Anterior cingulate cortex (tissue), 58 donors: ENCODE measurements at regions not wholly inside any gene's neighbourhood (a gene's known extent, or its start where the extent isn't known, plus 50 kb on each side); places are given as distances from the start of the nearest gene placed in this dataset.

Experiments used
- DNase-seq, 58 donors: peaks; one replicate each; lab custom pipeline; 2025; lab: John Stamatoyannopoulos, UW

- DNase-seq = no peak
These were observed 317.5 kb upstream of the MARCKS start for GRCh38 chr6:113539623-113540022.

- no peak for DNase-seq
These were observed 316.7 kb upstream of the MARCKS start for GRCh38 chr6:113540466-113540865.

- DNase-seq = no peak
These were observed 306.0 kb upstream of the MARCKS start for GRCh38 chr6:113551168-113551567.

GRCh38 chr6:113556775-113557174 lies 300.4 kb upstream of the MARCKS start:
- no peak for DNase-seq

GRCh38 chr6:113558431-113558830 lies 298.7 kb upstream of the MARCKS start:
- DNase-seq = no peak

GRCh38 chr6:113558966-113559365 lies 298.2 kb upstream of the MARCKS start:
- no peak for DNase-seq

GRCh38 chr6:113560376-113560775 lies 296.8 kb upstream of the MARCKS start:
- DNase-seq = no peak

GRCh38 chr6:113560908-113561307 lies 296.2 kb upstream of the MARCKS start:
- no peak for DNase-seq

GRCh38 chr6:113562248-113562647 lies 294.9 kb upstream of the MARCKS start:
- no peak for DNase-seq

GRCh38 chr6:113564371-113565171 lies 292.6 kb upstream of the MARCKS start:
- peak; percentile 21 to 90 (median 80) for DNase-seq

GRCh38 chr6:113565306-113565705 lies 291.8 kb upstream of the MARCKS start:
- no peak for DNase-seq

- no peak for DNase-seq
These were observed 287.0 kb upstream of the MARCKS start for GRCh38 chr6:113570161-113570560.

- DNase-seq = no peak
These were observed 286.5 kb upstream of the MARCKS start for GRCh38 chr6:113570641-113571040.

GRCh38 chr6:113574147-113574546 lies 283.0 kb upstream of the MARCKS start:
- no peak for DNase-seq

- DNase-seq = no peak
These were observed 280.8 kb upstream of the MARCKS start for GRCh38 chr6:113576310-113576709.

GRCh38 chr6:113578691-113579090 lies 278.5 kb upstream of the MARCKS start:
- no peak for DNase-seq

GRCh38 chr6:113584767-113585166 lies 272.4 kb upstream of the MARCKS start:
- DNase-seq = no peak

- no peak for DNase-seq
These were observed 271.9 kb upstream of the MARCKS start for GRCh38 chr6:113585246-113585645.

- DNase-seq = no peak
These were observed 270.6 kb upstream of the MARCKS start for GRCh38 chr6:113586413-113587077.

GRCh38 chr6:113587078-113587699 lies 270.0 kb upstream of the MARCKS start:
- DNase-seq = peak in 25 of 58 donors; percentile 2 to 75 (median 14)

- no peak for DNase-seq
These were observed 268.5 kb upstream of the MARCKS start for GRCh38 chr6:113588646-113589045.
